K562 (cell line): ENCODE measurements at regions not wholly inside any gene's neighbourhood (a gene's known extent, or its start where the extent isn't known, plus 50 kb on each side); places are given as distances from the start of the nearest gene placed in this dataset.
A peak's percentile ranks its signal among the peaks of the same experiment; 100 is the strongest.

ENCODE experiments used
- BRD4 ChIP-seq: fragments of 200-600 bp; sonication (generic); IDR thresholded peaks from 2 replicates; pipeline ENCODE4 v1.6.1; 2017; ENCODE audit warnings: inconsistent platforms
- HMGN3 ChIP-seq: IDR thresholded peaks from 2 replicates; pipeline ENCODE4 v1.6.1; 2011; ENCODE audit warnings: borderline replicate concordance, low read depth, mild to moderate bottlenecking, mixed read lengths, low read length; ENCODE audit not compliant: insufficient read length; ENCODE audit errors: extremely low read depth
- MLLT1 ChIP-seq, 2 experiments: fragments of 450-650 bp; IDR thresholded peaks; 2 replicates each; pipeline ENCODE4 v1.6.1; 2016
- MXI1 ChIP-seq: IDR thresholded peaks from 2 replicates; pipeline ENCODE4 v1.6.1; 2011; ENCODE audit warnings: low read depth, mild to moderate bottlenecking, improper control_type of control experiment, low read length
- NFIC ChIP-seq: fragments of 450-650 bp; IDR thresholded peaks from 2 replicates; pipeline ENCODE4 v1.6.1; 2017; ENCODE audit warnings: mild to moderate bottlenecking, inconsistent platforms
- POLR2A ChIP-seq: fragments of 450-650 bp; conservative IDR thresholded peaks from 2 replicates; pipeline ENCODE4 v1.6.1; 2016
- POLR2AphosphoS5 ChIP-seq: IDR thresholded peaks from 2 replicates; pipeline ENCODE4 v1.6.1; 2011; ENCODE audit warnings: mild to moderate bottlenecking, low read depth, low read length, moderate library complexity; ENCODE audit not compliant: control insufficient read depth, insufficient read depth
- TAF1 ChIP-seq: IDR thresholded peaks from 2 replicates; pipeline ENCODE4 v1.6.1; 2011; ENCODE audit warnings: mild to moderate bottlenecking, low read length, moderate library complexity; ENCODE audit not compliant: insufficient read depth, control insufficient read depth, severe bottlenecking; ENCODE audit errors: extremely low read depth
- ZEB2 ChIP-seq: fragments of 450-650 bp; IDR thresholded peaks from 2 replicates; pipeline ENCODE4 v1.6.1; 2016
- TF ChIP-seq, protein P1 (sequence below), 3 experiments: IDR thresholded peaks in 2 of 3; conservative IDR thresholded peaks in 1 of 3; 2 replicates each; pipeline ENCODE4 v1.5.1; 2011 to 2012; ENCODE audit warnings: low read length in 3 of 3, mild to moderate bottlenecking in 3 of 3, control low read depth in 2 of 3, improper control_type of control experiment in 1 of 3, inconsistent platforms in 1 of 3, low read depth in 1 of 3, mixed read lengths in 1 of 3, moderate library complexity in 1 of 3; ENCODE audit not compliant: insufficient read depth in 2 of 3

- TF ChIP-seq MXI1: 0 out of 2 replicates have a peak, but pooled peaks have one; percentile 3
- TF ChIP-seq TAF1: no peak
- TF ChIP-seq BRD4: no peak
- TF ChIP-seq ZEB2: no peak
- TF ChIP-seq POLR2A: peak; percentile 72
- peak; percentile 29; the same call in 1 of the 2 replicates for TF ChIP-seq POLR2AphosphoS5
- peak; percentile 92 for TF ChIP-seq HMGN3
- TF ChIP-seq NFIC: no peak; the same call in 1 of the 2 replicates
- TF ChIP-seq, protein P1, sequence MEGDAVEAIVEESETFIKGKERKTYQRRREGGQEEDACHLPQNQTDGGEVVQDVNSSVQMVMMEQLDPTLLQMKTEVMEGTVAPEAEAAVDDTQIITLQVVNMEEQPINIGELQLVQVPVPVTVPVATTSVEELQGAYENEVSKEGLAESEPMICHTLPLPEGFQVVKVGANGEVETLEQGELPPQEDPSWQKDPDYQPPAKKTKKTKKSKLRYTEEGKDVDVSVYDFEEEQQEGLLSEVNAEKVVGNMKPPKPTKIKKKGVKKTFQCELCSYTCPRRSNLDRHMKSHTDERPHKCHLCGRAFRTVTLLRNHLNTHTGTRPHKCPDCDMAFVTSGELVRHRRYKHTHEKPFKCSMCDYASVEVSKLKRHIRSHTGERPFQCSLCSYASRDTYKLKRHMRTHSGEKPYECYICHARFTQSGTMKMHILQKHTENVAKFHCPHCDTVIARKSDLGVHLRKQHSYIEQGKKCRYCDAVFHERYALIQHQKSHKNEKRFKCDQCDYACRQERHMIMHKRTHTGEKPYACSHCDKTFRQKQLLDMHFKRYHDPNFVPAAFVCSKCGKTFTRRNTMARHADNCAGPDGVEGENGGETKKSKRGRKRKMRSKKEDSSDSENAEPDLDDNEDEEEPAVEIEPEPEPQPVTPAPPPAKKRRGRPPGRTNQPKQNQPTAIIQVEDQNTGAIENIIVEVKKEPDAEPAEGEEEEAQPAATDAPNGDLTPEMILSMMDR (IDR thresholded peaks at IDR 0.05 in 2 of 3, conservative IDR thresholded peaks at IDR 0.05 in 1 of 3; ENCODE audit: insufficient read depth in 2 of 3, low read depth in 1 of 3, low read length in 3 of 3): peak; percentile 55 to 93 (median 81); a peak in 5 of 6 replicates
- no peak for TF ChIP-seq MLLT1 (IDR thresholded peaks at IDR 0.05)
Observed at GRCh38 chr6:14210663-14211561, 93.3 kb downstream of the CD83 start.
